ENCODE measurements at regions not wholly inside any gene's neighbourhood (a gene's known extent, or its start where the extent isn't known, plus 50 kb on each side); places are given as distances from the start of the nearest gene placed in this dataset.
A peak's percentile ranks its signal among the peaks of the same experiment; 100 is the strongest.

DNA sequence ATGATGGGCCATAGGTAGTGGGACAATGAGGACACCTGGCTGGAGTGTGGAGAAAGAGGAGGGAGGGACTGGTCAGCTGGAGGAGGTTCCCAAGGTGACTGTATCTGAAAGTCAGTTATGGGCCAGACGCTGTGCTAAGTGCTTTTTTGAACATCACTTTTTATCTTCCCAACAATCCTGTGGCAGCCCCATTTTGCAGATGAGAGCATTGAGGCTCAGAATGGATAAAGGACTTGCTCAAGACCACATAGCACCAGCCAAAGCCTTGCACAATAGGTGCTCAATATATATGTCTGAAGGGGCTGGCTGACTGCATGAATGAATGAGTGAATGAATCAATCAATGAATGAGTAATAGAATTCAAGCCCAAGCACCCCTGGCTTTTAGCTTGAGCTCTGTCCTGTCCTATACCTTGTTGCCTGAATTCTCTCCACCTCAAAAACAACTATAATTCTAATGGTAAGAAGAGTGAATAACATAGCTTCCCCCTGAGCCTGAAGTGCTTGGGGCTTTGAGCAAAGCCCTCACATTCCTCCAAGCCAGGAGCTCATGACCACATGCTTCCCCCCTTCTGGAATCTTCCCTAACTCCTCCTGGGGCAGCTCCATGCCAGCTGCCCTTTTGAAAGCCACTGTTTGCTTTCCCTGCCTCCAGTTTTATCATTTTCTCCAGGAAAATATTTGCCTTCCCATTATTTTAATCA lies 150.9 kb downstream of the RPLP1 start:
- no peaks in the 10 kb centered on the region; a peak in 1 of 4 replicates for H3K4me1 ChIP-seq (ENCODE audit: control insufficient read depth in 1 of 2, insufficient read depth in 2 of 2, low read depth in 1 of 2, low read length in 1 of 2)
- no peak overlapping the region for H2AFZ ChIP-seq (ENCODE audit: low read depth)
- CTCF ChIA-PET, result interaction anchor here (1.2 to 1.4 kb wide), 3 partner anchors 10 to 884 kb away, joined by 3 to 6 read pairs (median 4); no protein-coding TSS in a partner anchor
- no peaks in the 10 kb centered on the region for H3F3A ChIP-seq (replicated peaks; ENCODE audit: insufficient read depth)
- no peaks in the 10 kb centered on the region for H3K9me2 ChIP-seq
- H3K4me3 ChIP-seq (ENCODE audit: low read depth in 2 of 2, low read length in 1 of 2), result no peak overlapping the region
- H3K27me3 ChIP-seq (ENCODE audit: insufficient read depth), result no peaks in the 10 kb centered on the region; the same call in 1 of the 2 replicates
- no peaks in the 10 kb centered on the region for H3K9me3 ChIP-seq
- no peak overlapping the region for H3K27ac ChIP-seq (ENCODE audit: low read depth in 2 of 2, low read length in 1 of 2)
- TF ChIP-seq EP300 (IDR thresholded peaks at IDR 0.05; ENCODE audit: borderline replicate concordance in 1 of 2, low read depth in 1 of 2, low read length in 1 of 2) (no peak), ELF1 (IDR thresholded peaks at IDR 0.05) (no peak), TCF12 (IDR thresholded peaks at IDR 0.05) (no peak), RCOR1 (IDR thresholded peaks at IDR 0.05; ENCODE audit: low read length) (no peak), FOXJ3 (CRISPR knock-in tag; IDR thresholded peaks at IDR 0.05) (no peak), GABPA (IDR thresholded peaks at IDR 0.05; ENCODE audit: low read depth) (no peak), MEF2A (IDR thresholded peaks at IDR 0.05; ENCODE audit: borderline replicate concordance, low read depth) (no peak), RAD21 (IDR thresholded peaks at IDR 0.05; ENCODE audit: low read length) (no peak), CHD2 (IDR thresholded peaks at IDR 0.05; ENCODE audit: low read length, partially characterized antibody) (no peak)
- POLR2A ChIA-PET, result no interaction called here
- no peak overlapping the region for H3K4me2 ChIP-seq
- H3K9ac ChIP-seq, result no peak overlapping the region
- DNase-seq, result no peak
- H3K36me3 ChIP-seq (replicated peaks in 1 of 2; ENCODE audit: control insufficient read depth in 1 of 2, insufficient read depth in 2 of 2, low read length in 1 of 2), result no peaks in the 10 kb centered on the region
- 9% methylated on average over 1 of the region's 1 CpG for WGBS (ENCODE audit: low lambda C conversion rate)
- H4K20me1 ChIP-seq (ENCODE audit: insufficient read depth), result no peaks in the 10 kb centered on the region
- H3K79me2 ChIP-seq (ENCODE audit: insufficient read depth), result no peaks in the 10 kb centered on the region

DNA sequence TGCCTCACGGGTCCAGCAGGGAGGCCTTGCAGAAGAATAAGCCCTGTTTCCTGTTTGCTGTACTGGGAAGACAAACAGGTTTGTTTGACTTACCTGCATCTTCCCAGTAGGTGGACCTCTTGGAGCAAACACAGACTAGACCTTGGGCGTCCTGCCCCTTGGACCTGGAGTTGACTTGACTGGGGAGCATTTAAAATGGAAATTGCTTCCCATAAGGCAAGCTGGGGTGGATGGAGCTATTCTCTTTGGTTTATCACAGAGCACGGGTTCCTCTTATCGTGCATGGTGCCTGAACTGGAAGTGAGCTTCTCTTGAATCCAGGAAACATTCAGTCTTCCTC lies 151.4 kb downstream of the RPLP1 start:
- no peaks in the 10 kb centered on the region for H3K36me3 ChIP-seq (replicated peaks in 1 of 2; ENCODE audit: control insufficient read depth in 1 of 2, insufficient read depth in 2 of 2, low read length in 1 of 2)
- no peak for DNase-seq
- no peak overlapping the region for H3K4me3 ChIP-seq (ENCODE audit: low read depth in 2 of 2, low read length in 1 of 2)
- WGBS (ENCODE audit: low lambda C conversion rate), result 42% methylated on average over 4 of the region's 4 CpGs
- no peak overlapping the region for H3K27ac ChIP-seq (ENCODE audit: low read depth in 2 of 2, low read length in 1 of 2)
- H3K9me3 ChIP-seq, result no peaks in the 10 kb centered on the region
- no peaks in the 10 kb centered on the region for H3K9me2 ChIP-seq
- TF ChIP-seq FOXM1 (IDR thresholded peaks at IDR 0.05; ENCODE audit: low read depth) (no peak), YY1 (IDR thresholded peaks at IDR 0.05; ENCODE audit: low read depth) (no peak), RAD21 (IDR thresholded peaks at IDR 0.05; ENCODE audit: low read length) (peak; percentile 37), MXI1 (IDR thresholded peaks at IDR 0.05; ENCODE audit: low read depth, low read length) (no peak), EZH2phosphoT487 (IDR thresholded peaks at IDR 0.05; ENCODE audit: borderline replicate concordance, low read depth) (no peak), TCF12 (IDR thresholded peaks at IDR 0.05) (no peak), USF2 (IDR thresholded peaks at IDR 0.05; ENCODE audit: borderline replicate concordance, low read depth, low read length) (no peak), SMC3 (IDR thresholded peaks at IDR 0.05; ENCODE audit: low read depth, low read length) (no peak), TEAD4 (IDR thresholded peaks at IDR 0.05; ENCODE audit: borderline replicate concordance, insufficient read depth) (no peak)
- H3K79me2 ChIP-seq (ENCODE audit: insufficient read depth), result no peaks in the 10 kb centered on the region
- CTCF ChIA-PET, result interaction anchor here (1.2 to 1.4 kb wide), 3 partner anchors 10 to 883 kb away, joined by 3 to 6 read pairs (median 4); no protein-coding TSS in a partner anchor
- POLR2A ChIA-PET, result no interaction called here
- H3K9ac ChIP-seq, result no peak overlapping the region
- no peaks in the 10 kb centered on the region for H4K20me1 ChIP-seq (ENCODE audit: insufficient read depth)
- no peaks in the 10 kb centered on the region for H3K27me3 ChIP-seq (ENCODE audit: insufficient read depth)
- H3F3A ChIP-seq (replicated peaks; ENCODE audit: insufficient read depth), result no peaks in the 10 kb centered on the region
- no peak overlapping the region for H2AFZ ChIP-seq (ENCODE audit: low read depth)
- H3K4me1 ChIP-seq (ENCODE audit: control insufficient read depth in 1 of 2, insufficient read depth in 2 of 2, low read depth in 1 of 2, low read length in 1 of 2), result no peaks in the 10 kb centered on the region; a peak in 1 of 4 replicates
- no peak overlapping the region for H3K4me2 ChIP-seq

All from SK-N-SH (cell line).